ENCODE measurements at regions not wholly inside any gene's neighbourhood (a gene's known extent, or its start where the extent isn't known, plus 50 kb on each side); places are given as distances from the start of the nearest gene placed in this dataset.
"Not testable (repeated sequence)": the region's sequence is repeated elsewhere in the genome, so short reads cannot be mapped to it uniquely, and the experiment has no call there.

DNA sequence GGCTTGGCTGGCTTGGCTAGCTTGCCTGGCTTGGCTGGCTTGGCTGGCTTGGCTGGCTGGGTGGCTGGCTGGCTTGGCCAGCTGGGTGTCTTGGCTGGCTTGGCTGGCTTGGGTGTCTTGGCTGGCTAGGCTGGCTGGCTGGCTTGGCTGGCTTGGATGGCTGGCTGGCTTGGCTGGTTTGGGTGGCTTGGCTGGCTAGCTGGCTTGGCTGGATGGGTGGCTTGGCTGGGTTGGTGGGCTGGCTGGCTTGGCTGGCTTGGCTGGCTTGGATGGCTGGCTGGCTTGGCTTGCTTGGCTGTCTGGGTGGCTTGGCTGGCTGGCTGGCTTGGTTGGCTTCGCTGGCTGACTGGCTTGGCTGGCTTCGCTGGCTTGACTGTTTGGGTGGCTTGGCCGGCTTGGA, 242.3 kb upstream of the POTEB2 start:
- WGBS (ENCODE audit: insufficient coverage, insufficient replicate concordance, low lambda C conversion rate, missing lambda C conversion rate), result no CpG with 5 or more reads among the region's 3 CpGs
- H3K36me3 ChIP-seq (ENCODE audit: control insufficient read depth in 2 of 2, insufficient read depth in 2 of 2, low read length in 1 of 2); H3K27ac ChIP-seq (ENCODE audit: control insufficient read depth, insufficient read depth); RAD21 ChIA-PET (ENCODE audit: unreplicated experiment); H3K4me3 ChIP-seq; H3K27me3 ChIP-seq (replicated peaks in 1 of 2; ENCODE audit: control insufficient read depth in 2 of 2, insufficient read depth in 2 of 2, low read length in 1 of 2); H3K4me1 ChIP-seq (ENCODE audit: control insufficient read depth, insufficient read depth, low read length); H2AFZ ChIP-seq (ENCODE audit: control insufficient read depth, low read depth, low read length); H3K4me2 ChIP-seq (ENCODE audit: control insufficient read depth, insufficient read depth); BruUV-seq (replicated peaks); SMC1A ChIA-PET (ENCODE audit: uncharacterized antibody, unreplicated experiment); ATAC-seq; FAIRE-seq; DNase-seq (ENCODE audit: low read depth, low spot score); intact Hi-C loops (cut with micrococcal nuclease; ENCODE audit: unreplicated experiment); CTCF ChIA-PET; H3K79me2 ChIP-seq (ENCODE audit: control insufficient read depth, insufficient read depth, low read length); H3K9me3 ChIP-seq (replicated peaks; ENCODE audit: control insufficient read depth, insufficient read depth, low read length); H3K9ac ChIP-seq (ENCODE audit: control insufficient read depth, insufficient read depth, low read length); in situ Hi-C loops (cut with MboI); POLR2A ChIA-PET; H4K20me1 ChIP-seq (ENCODE audit: control insufficient read depth, insufficient read depth): not testable (repeated sequence)

GRCh38 chr15:21107399-21108381, 241.6 kb upstream of the POTEB2 start:
- H3K4me3 ChIP-seq; H3K79me2 ChIP-seq (ENCODE audit: control insufficient read depth, insufficient read depth, low read length); ATAC-seq; RAD21 ChIA-PET (ENCODE audit: unreplicated experiment); FAIRE-seq; H3K4me2 ChIP-seq (ENCODE audit: control insufficient read depth, insufficient read depth); H3K4me1 ChIP-seq (ENCODE audit: control insufficient read depth, insufficient read depth, low read length); POLR2A ChIA-PET; in situ Hi-C loops (cut with MboI); BruUV-seq (replicated peaks); H3K36me3 ChIP-seq (ENCODE audit: control insufficient read depth in 2 of 2, insufficient read depth in 2 of 2, low read length in 1 of 2); H3K27ac ChIP-seq (ENCODE audit: control insufficient read depth, insufficient read depth); SMC1A ChIA-PET (ENCODE audit: uncharacterized antibody, unreplicated experiment); H3K9ac ChIP-seq (ENCODE audit: control insufficient read depth, insufficient read depth, low read length); CTCF ChIA-PET; H3K9me3 ChIP-seq (replicated peaks; ENCODE audit: control insufficient read depth, insufficient read depth, low read length); DNase-seq (ENCODE audit: low read depth, low spot score); H4K20me1 ChIP-seq (ENCODE audit: control insufficient read depth, insufficient read depth); H2AFZ ChIP-seq (ENCODE audit: control insufficient read depth, low read depth, low read length); intact Hi-C loops (cut with micrococcal nuclease; ENCODE audit: unreplicated experiment); H3K27me3 ChIP-seq (replicated peaks in 1 of 2; ENCODE audit: control insufficient read depth in 2 of 2, insufficient read depth in 2 of 2, low read length in 1 of 2): not testable (repeated sequence)
- WGBS (ENCODE audit: insufficient coverage, insufficient replicate concordance, low lambda C conversion rate, missing lambda C conversion rate), result no CpG with 5 or more reads among the region's 10 CpGs

DNA sequence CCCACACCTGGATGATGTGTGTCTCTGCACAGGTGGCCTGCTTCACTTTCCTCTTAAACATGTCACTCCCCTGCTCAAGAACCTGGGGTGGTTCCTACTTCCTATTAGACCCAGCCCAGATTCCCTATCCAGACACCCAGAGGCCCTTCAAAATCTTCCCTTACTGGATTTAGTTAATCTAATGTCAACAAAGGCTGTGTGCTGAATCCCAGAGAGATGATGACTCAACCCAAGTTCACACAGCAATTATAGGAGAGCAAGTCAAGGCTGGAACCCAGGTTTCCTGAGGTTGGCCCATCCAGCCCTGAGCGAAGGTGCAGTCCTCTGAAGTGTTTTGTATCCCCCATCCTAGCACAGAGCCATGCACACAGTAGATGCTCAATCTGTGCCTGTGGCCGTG, 230.5 kb upstream of the POTEB2 start:
- DNase-seq (ENCODE audit: low read depth, low spot score); ATAC-seq; H4K20me1 ChIP-seq (ENCODE audit: control insufficient read depth, insufficient read depth); H3K79me2 ChIP-seq (ENCODE audit: control insufficient read depth, insufficient read depth, low read length); POLR2A ChIA-PET; H3K36me3 ChIP-seq (ENCODE audit: control insufficient read depth in 2 of 2, insufficient read depth in 2 of 2, low read length in 1 of 2); H3K9ac ChIP-seq (ENCODE audit: control insufficient read depth, insufficient read depth, low read length); H3K4me2 ChIP-seq (ENCODE audit: control insufficient read depth, insufficient read depth); H3K4me3 ChIP-seq; SMC1A ChIA-PET (ENCODE audit: uncharacterized antibody, unreplicated experiment); H3K9me3 ChIP-seq (replicated peaks; ENCODE audit: control insufficient read depth, insufficient read depth, low read length); in situ Hi-C loops (cut with MboI); FAIRE-seq; H2AFZ ChIP-seq (ENCODE audit: control insufficient read depth, low read depth, low read length); H3K4me1 ChIP-seq (ENCODE audit: control insufficient read depth, insufficient read depth, low read length); RAD21 ChIA-PET (ENCODE audit: unreplicated experiment); H3K27me3 ChIP-seq (replicated peaks in 1 of 2; ENCODE audit: control insufficient read depth in 2 of 2, insufficient read depth in 2 of 2, low read length in 1 of 2); intact Hi-C loops (cut with micrococcal nuclease; ENCODE audit: unreplicated experiment); H3K27ac ChIP-seq (ENCODE audit: control insufficient read depth, insufficient read depth); CTCF ChIA-PET; BruUV-seq (replicated peaks): not testable (repeated sequence)
- WGBS (ENCODE audit: insufficient coverage, insufficient replicate concordance, low lambda C conversion rate, missing lambda C conversion rate), result no CpG with 5 or more reads among the region's 2 CpGs

GRCh38 chr15:21079544-21079943, 213.4 kb upstream of the POTEB2 start:
- FAIRE-seq; H3K4me2 ChIP-seq (ENCODE audit: control insufficient read depth, insufficient read depth): not testable (repeated sequence)

More at GRCh38 chr15:21079544-21079943, 213.4 kb upstream of the POTEB2 start:
- H2AFZ ChIP-seq (ENCODE audit: control insufficient read depth, low read depth, low read length); H3K9me3 ChIP-seq (replicated peaks; ENCODE audit: control insufficient read depth, insufficient read depth, low read length); POLR2A ChIA-PET; H4K20me1 ChIP-seq (ENCODE audit: control insufficient read depth, insufficient read depth); ATAC-seq; H3K27ac ChIP-seq (ENCODE audit: control insufficient read depth, insufficient read depth); SMC1A ChIA-PET (ENCODE audit: uncharacterized antibody, unreplicated experiment); H3K27me3 ChIP-seq (replicated peaks in 1 of 2; ENCODE audit: control insufficient read depth in 2 of 2, insufficient read depth in 2 of 2, low read length in 1 of 2); intact Hi-C loops (cut with micrococcal nuclease; ENCODE audit: unreplicated experiment); in situ Hi-C loops (cut with MboI); CTCF ChIA-PET; H3K4me1 ChIP-seq (ENCODE audit: control insufficient read depth, insufficient read depth, low read length); H3K79me2 ChIP-seq (ENCODE audit: control insufficient read depth, insufficient read depth, low read length); H3K9ac ChIP-seq (ENCODE audit: control insufficient read depth, insufficient read depth, low read length); RAD21 ChIA-PET (ENCODE audit: unreplicated experiment); H3K36me3 ChIP-seq (ENCODE audit: control insufficient read depth in 2 of 2, insufficient read depth in 2 of 2, low read length in 1 of 2); DNase-seq (ENCODE audit: low read depth, low spot score); H3K4me3 ChIP-seq; BruUV-seq (replicated peaks): not testable (repeated sequence)
- WGBS (ENCODE audit: insufficient coverage, insufficient replicate concordance, low lambda C conversion rate, missing lambda C conversion rate), result no CpG with 5 or more reads among the region's 9 CpGs
